Lower leg skin (tissue), 3 donors: ENCODE measurements at regions not wholly inside any gene's neighbourhood (a gene's known extent, or its start where the extent isn't known, plus 50 kb on each side); places are given as distances from the start of the nearest gene placed in this dataset.

ENCODE experiments used
- CTCF ChIP-seq, 3 donors: fragments of 450-650 bp; IDR thresholded peaks; one replicate each; pipeline ENCODE4 v1.5.1; 2016; ENCODE audit warnings: antibody characterized with exemption in 3 of 3, mild to moderate bottlenecking in 3 of 3, moderate library complexity in 2 of 3
- POLR2A ChIP-seq, 2 donors: fragments of 450-650 bp; IDR thresholded peaks; one replicate each; pipeline ENCODE4 v1.6.1; 2016 to 2017; ENCODE audit warnings: antibody characterized with exemption in 2 of 2, mild to moderate bottlenecking in 1 of 2, moderate library complexity in 1 of 2

DNA sequence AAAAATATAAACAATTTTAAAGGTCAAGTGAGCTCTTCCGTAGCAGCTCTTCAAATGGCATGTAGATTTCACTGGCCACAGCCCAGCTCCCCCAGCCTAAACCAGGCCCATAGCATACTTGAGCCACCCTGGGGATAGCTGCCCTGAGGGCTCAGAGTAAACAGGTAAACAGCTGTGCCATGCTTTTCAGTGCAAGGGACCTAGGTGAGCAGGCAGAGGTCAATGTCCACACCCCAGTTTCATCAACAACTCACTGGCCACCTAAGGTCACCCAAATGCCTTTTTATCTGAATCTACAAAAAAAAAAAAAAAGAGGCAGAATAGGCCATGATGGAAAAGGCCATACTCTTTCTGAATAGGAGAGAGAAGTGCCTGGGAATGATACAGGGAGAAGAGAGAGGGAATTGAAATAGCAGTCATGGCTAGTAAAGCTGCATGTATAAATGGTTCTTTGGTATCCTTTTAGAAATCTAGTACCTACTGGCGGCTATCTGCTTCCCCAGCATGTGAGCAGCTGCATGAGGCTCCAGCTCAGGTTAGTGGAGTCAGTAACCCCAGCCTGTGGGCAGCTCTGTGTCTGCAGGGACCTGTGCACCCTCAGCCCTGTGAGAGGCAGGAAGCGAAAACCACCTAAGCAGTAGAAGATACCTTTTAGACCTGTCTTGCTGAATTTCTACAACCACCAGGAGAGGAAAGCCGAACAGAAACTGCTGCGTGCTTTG lies 77.0 kb downstream of the FOXA2 start:
- TF ChIP-seq CTCF (IDR thresholded peaks at IDR 0.05), result no peak
- no peak for TF ChIP-seq POLR2A (IDR thresholded peaks at IDR 0.05)
